ENCODE measurements at regions not wholly inside any gene's neighbourhood (a gene's known extent, or its start where the extent isn't known, plus 50 kb on each side); places are given as distances from the start of the nearest gene placed in this dataset.

DNA sequence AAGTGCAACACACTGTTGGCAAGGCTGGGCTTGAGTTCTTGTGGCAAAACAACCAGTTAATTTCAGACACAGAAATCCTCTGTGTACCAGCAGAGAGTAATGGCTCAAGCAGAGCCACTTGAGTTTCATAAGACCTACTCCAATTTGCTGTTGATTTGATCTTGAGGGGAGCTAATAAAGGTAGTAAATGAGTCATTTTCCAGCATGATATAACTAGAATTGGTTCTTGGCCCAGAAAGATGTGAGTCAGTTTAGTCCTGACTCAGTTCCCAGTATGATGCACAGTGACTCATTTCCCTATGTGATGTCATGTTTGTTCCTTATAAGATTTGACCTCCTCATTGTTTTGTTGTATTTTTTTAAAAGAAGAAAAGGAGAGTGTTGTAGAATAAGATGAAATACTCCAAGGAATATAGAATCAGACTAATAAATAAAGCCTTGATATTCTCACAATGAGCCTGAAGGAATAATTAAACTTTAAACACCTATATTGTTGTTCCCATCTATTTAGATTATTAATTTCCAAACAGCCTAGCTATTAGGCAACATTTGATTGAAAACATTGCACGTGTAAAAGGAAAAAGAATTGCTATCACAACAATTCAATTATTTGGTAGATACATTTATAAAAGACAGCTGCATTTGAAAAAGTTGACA is 186.2 kb downstream of the REEP3 start:
- no peaks in the 10 kb centered on the region for H3K27me3 ChIP-seq (ENCODE audit: control insufficient read depth in 5 of 5, insufficient read depth in 4 of 5, low read length in 5 of 5)
- no peak overlapping the region for H3K9ac ChIP-seq (ENCODE audit: low read length in 5 of 5)
- H3K4me3 ChIP-seq (ENCODE audit: low read depth in 1 of 5, low read length in 5 of 5) = no peak overlapping the region
- H3K27ac ChIP-seq (ENCODE audit: low read depth, low read length) = peak overlapping the region; percentile 8
- no peaks in the 10 kb centered on the region for H3K36me3 ChIP-seq (ENCODE audit: control insufficient read depth in 5 of 5, insufficient read depth in 5 of 5, low read length in 5 of 5)
- H3K4me1 ChIP-seq (ENCODE audit: control insufficient read depth in 5 of 5, insufficient read depth in 5 of 5, low read length in 5 of 5) = peaks cover 15 to 40% (median 21%) of the 10 kb centered on the region in 5 donors
- H3K9me3 ChIP-seq (ENCODE audit: control insufficient read depth in 5 of 5, low read length in 5 of 5) = no peaks in the 10 kb centered on the region

- Histone ChIP-seq H3K9me3 (ENCODE audit: control insufficient read depth in 5 of 5, low read length in 5 of 5) (no peaks in the 10 kb centered on the region), H3K4me1 (ENCODE audit: control insufficient read depth in 5 of 5, insufficient read depth in 5 of 5, low read length in 5 of 5) (peaks cover 21 to 49% (median 31%) of the 10 kb centered on the region in 5 donors), H3K27ac (ENCODE audit: low read depth, low read length) (peak overlapping the region; percentile 8)
Observed at GRCh38 chr10:63708421-63708820, 187.2 kb downstream of the REEP3 start.

DNA sequence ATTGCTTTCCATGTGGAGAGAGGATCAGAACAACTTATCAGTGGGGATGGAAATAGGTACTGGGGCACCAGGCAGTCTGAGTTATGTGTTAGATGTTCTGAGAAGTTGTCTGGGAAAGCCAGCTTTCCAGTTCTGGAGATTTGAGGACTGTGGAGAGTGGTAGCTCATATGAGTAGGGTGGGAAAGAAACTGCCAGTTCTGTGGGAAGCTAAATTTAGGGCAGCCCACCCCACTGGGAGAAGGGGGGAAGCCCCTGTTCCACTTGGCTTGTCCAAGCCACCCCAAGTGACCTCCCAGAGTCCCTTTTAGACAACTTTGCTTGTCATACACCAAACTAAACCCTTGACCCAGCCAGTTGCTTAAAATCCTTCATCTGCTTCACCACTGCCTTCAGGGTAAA is 189.5 kb downstream of the REEP3 start:
- H3K9me3 ChIP-seq (ENCODE audit: control insufficient read depth in 5 of 5, low read length in 5 of 5) = no peaks in the 10 kb centered on the region
- no peak overlapping the region for H3K9ac ChIP-seq (ENCODE audit: low read length in 5 of 5)
- peaks cover 21 to 55% (median 39%) of the 10 kb centered on the region in 5 donors for H3K4me1 ChIP-seq (ENCODE audit: control insufficient read depth in 5 of 5, insufficient read depth in 5 of 5, low read length in 5 of 5)
- H3K4me3 ChIP-seq (ENCODE audit: low read depth in 1 of 5, low read length in 5 of 5) = no peak overlapping the region
- H3K36me3 ChIP-seq (ENCODE audit: control insufficient read depth in 5 of 5, insufficient read depth in 5 of 5, low read length in 5 of 5) = no peaks in the 10 kb centered on the region
- H3K27ac ChIP-seq (ENCODE audit: low read depth, low read length) = peak overlapping the region; percentile 90
- no peaks in the 10 kb centered on the region for H3K27me3 ChIP-seq (ENCODE audit: control insufficient read depth in 5 of 5, insufficient read depth in 4 of 5, low read length in 5 of 5)

More at GRCh38 chr10:63708421-63708820, 187.2 kb downstream of the REEP3 start:
- Histone ChIP-seq H3K4me3 (ENCODE audit: low read depth in 1 of 5, low read length in 5 of 5) (no peak overlapping the region), H3K36me3 (ENCODE audit: control insufficient read depth in 5 of 5, insufficient read depth in 5 of 5, low read length in 5 of 5) (no peaks in the 10 kb centered on the region), H3K27me3 (ENCODE audit: control insufficient read depth in 5 of 5, insufficient read depth in 4 of 5, low read length in 5 of 5) (no peaks in the 10 kb centered on the region), H3K9ac (ENCODE audit: low read length in 5 of 5) (no peak overlapping the region)

DNA sequence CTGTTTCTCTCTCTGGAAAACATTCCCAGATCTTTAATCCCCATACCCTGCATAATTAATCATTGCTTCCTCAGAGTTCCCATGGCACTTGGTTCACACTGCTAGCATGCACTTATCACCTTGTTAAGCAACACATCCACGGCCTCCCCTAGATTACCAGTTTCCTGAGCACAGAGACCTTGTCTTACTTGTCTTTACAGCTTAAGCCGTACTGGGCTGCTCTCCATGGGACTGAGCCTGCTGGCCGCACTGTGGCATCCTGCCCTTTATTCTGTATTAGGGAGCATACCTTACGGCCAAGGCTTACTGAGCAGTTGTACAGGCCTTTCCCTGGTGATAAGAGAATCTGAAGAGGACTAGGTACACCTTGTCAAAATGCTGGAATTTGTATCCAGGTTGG is 190.2 kb downstream of the REEP3 start:
- Histone ChIP-seq H3K9me3 (ENCODE audit: control insufficient read depth in 5 of 5, low read length in 5 of 5) (no peaks in the 10 kb centered on the region), H3K9ac (ENCODE audit: low read length in 5 of 5) (peak overlapping the region in 4 of 5 donors; percentile 25 to 56 (median 28)), H3K4me3 (ENCODE audit: low read depth in 1 of 5, low read length in 5 of 5) (no peak overlapping the region), H3K4me1 (ENCODE audit: control insufficient read depth in 5 of 5, insufficient read depth in 5 of 5, low read length in 5 of 5) (peaks cover 21 to 55% (median 42%) of the 10 kb centered on the region in 5 donors), H3K36me3 (ENCODE audit: control insufficient read depth in 5 of 5, insufficient read depth in 5 of 5, low read length in 5 of 5) (no peaks in the 10 kb centered on the region), H3K27me3 (ENCODE audit: control insufficient read depth in 5 of 5, insufficient read depth in 4 of 5, low read length in 5 of 5) (no peaks in the 10 kb centered on the region), H3K27ac (ENCODE audit: low read depth, low read length) (peak overlapping the region; percentile 90)

DNA sequence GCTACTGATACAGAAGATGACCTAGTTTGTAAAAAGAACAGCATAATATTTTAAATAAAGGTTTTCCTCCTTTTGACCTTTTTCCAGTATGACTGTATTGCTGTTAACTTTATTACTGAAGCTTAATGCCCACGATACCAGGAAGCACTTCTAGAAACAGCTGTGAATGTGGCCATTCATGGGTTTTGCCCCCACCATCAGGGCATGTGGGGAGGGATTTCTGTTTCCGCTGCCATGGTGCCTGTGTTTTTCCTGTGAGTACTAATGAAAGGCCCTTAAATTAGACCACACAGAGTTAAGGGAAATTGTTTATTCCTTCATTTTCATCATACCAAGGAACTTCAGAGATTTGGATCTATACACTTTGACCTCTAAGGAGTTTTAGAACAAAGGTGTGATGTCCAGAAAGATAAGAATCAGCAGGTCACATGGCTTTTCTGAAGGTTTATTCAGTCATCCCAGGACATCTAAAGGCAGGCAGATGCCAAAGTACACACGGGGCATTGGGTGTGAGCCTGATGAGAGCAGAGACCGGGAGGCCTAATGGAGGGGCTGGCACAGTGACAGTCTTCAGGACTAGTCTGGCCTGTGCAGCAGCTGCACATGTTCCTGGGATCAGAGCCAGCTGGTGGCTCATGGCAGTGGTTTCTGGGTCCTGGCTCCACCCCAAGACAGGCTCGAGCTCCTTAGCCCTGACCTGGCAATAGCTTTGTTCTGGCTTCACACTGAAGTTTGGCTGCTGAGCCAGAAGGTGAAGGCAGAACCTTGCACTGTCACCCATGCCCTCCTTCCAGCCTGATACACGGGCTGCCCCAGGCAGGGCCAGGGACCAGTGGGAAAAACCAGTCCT is 190.9 kb downstream of the REEP3 start:
- Histone ChIP-seq H3K27ac (ENCODE audit: low read depth, low read length) (peak overlapping the region; percentile 90), H3K9ac (ENCODE audit: low read length in 5 of 5) (peak overlapping the region in 4 of 5 donors; percentile 25 to 56 (median 44)), H3K27me3 (ENCODE audit: control insufficient read depth in 5 of 5, insufficient read depth in 4 of 5, low read length in 5 of 5) (no peaks in the 10 kb centered on the region), H3K4me3 (ENCODE audit: low read depth in 1 of 5, low read length in 5 of 5) (peak overlapping the region in 3 of 5 donors; percentile 3 to 31 (median 17)), H3K9me3 (ENCODE audit: control insufficient read depth in 5 of 5, low read length in 5 of 5) (no peaks in the 10 kb centered on the region), H3K4me1 (ENCODE audit: control insufficient read depth in 5 of 5, insufficient read depth in 5 of 5, low read length in 5 of 5) (peaks cover 18 to 50% (median 39%) of the 10 kb centered on the region in 5 donors), H3K36me3 (ENCODE audit: control insufficient read depth in 5 of 5, insufficient read depth in 5 of 5, low read length in 5 of 5) (no peaks in the 10 kb centered on the region)

- Histone ChIP-seq H3K9me3 (ENCODE audit: control insufficient read depth in 5 of 5, low read length in 5 of 5) (no peaks in the 10 kb centered on the region), H3K27me3 (ENCODE audit: control insufficient read depth in 5 of 5, insufficient read depth in 4 of 5, low read length in 5 of 5) (no peaks in the 10 kb centered on the region), H3K4me1 (ENCODE audit: control insufficient read depth in 5 of 5, insufficient read depth in 5 of 5, low read length in 5 of 5) (peaks cover 18 to 46% (median 39%) of the 10 kb centered on the region in 5 donors), H3K27ac (ENCODE audit: low read depth, low read length) (peak overlapping the region; percentile 90), H3K36me3 (ENCODE audit: control insufficient read depth in 5 of 5, insufficient read depth in 5 of 5, low read length in 5 of 5) (no peaks in the 10 kb centered on the region), H3K4me3 (ENCODE audit: low read depth in 1 of 5, low read length in 5 of 5) (peak overlapping the region in 3 of 5 donors; percentile 3 to 31 (median 3)), H3K9ac (ENCODE audit: low read length in 5 of 5) (peak overlapping the region in 4 of 5 donors; percentile 15 to 60 (median 44))
Observed at GRCh38 chr10:63712717-63713115, 191.5 kb downstream of the REEP3 start.

DNA sequence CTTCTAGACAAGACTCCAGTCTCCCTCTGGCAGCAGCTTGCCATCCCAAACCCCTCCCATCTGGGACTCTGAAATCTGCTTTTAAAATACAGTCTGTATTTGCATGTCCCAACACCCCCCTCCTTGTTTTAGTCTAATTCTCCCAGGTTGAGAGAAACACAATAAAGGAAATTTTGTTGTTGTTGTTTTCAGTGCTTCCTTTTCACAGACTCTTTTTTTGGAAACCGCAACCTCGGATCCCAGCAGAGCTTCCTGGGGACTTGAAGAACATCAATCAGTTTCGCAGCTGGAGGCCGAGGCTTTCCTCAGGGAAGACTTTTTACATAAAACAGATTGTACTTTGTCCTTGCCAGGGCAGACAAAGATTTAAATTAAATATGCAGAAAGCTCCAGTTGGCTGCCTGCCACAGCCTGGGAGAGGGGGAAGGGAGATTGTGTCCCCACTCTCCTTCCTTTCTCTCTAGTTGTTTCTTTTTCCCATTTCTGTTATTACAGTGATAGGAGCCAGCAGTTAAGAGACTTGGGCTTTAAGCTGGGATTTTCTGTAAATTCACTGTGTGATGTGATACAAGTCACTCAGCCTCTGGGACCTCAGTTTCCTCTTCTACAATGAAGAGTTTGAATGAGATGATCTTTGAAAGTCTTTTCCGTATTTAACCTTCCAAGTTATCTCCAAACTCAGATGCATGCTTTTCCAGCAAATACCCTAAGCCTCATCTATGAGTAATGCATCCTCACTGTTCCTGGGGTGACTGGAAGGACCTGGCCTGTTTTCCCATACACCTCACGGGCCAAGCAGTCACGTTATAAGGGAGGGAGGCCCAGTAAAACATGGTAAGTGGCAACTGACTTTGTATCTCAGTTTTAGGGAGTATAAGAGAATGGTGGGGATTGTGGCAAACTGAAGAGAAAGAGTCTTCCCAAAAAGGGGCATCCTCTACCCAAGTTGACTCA is 192.3 kb downstream of the REEP3 start:
- no peaks in the 10 kb centered on the region for H3K27me3 ChIP-seq (ENCODE audit: control insufficient read depth in 5 of 5, insufficient read depth in 4 of 5, low read length in 5 of 5)
- peak overlapping the region; percentile 90 for H3K27ac ChIP-seq (ENCODE audit: low read depth, low read length)
- peak overlapping the region in 2 of 5 donors; percentile 3 for H3K4me3 ChIP-seq (ENCODE audit: low read depth in 1 of 5, low read length in 5 of 5)
- H3K36me3 ChIP-seq (ENCODE audit: control insufficient read depth in 5 of 5, insufficient read depth in 5 of 5, low read length in 5 of 5) = no peaks in the 10 kb centered on the region
- H3K4me1 ChIP-seq (ENCODE audit: control insufficient read depth in 5 of 5, insufficient read depth in 5 of 5, low read length in 5 of 5) = peaks cover 18 to 41% (median 38%) of the 10 kb centered on the region in 5 donors
- H3K9me3 ChIP-seq (ENCODE audit: control insufficient read depth in 5 of 5, low read length in 5 of 5) = no peaks in the 10 kb centered on the region
- H3K9ac ChIP-seq (ENCODE audit: low read length in 5 of 5) = peak overlapping the region in 3 of 5 donors; percentile 43 to 60 (median 45)

- H3K27me3 ChIP-seq (ENCODE audit: control insufficient read depth in 5 of 5, insufficient read depth in 4 of 5, low read length in 5 of 5) = no peaks in the 10 kb centered on the region
- no peak overlapping the region for H3K4me3 ChIP-seq (ENCODE audit: low read depth in 1 of 5, low read length in 5 of 5)
- H3K4me1 ChIP-seq (ENCODE audit: control insufficient read depth in 5 of 5, insufficient read depth in 5 of 5, low read length in 5 of 5) = peaks cover 13 to 42% (median 40%) of the 10 kb centered on the region in 5 donors
- peak overlapping the region in 1 of 5 donors; percentile 34 for H3K9ac ChIP-seq (ENCODE audit: low read length in 5 of 5)
- no peaks in the 10 kb centered on the region for H3K9me3 ChIP-seq (ENCODE audit: control insufficient read depth in 5 of 5, low read length in 5 of 5)
- no peaks in the 10 kb centered on the region for H3K36me3 ChIP-seq (ENCODE audit: control insufficient read depth in 5 of 5, insufficient read depth in 5 of 5, low read length in 5 of 5)
- no peak overlapping the region for H3K27ac ChIP-seq (ENCODE audit: low read depth, low read length)
Observed at GRCh38 chr10:63716016-63716580, 194.9 kb downstream of the REEP3 start.

- Histone ChIP-seq H3K9me3 (ENCODE audit: control insufficient read depth in 5 of 5, low read length in 5 of 5) (no peaks in the 10 kb centered on the region), H3K36me3 (ENCODE audit: control insufficient read depth in 5 of 5, insufficient read depth in 5 of 5, low read length in 5 of 5) (no peaks in the 10 kb centered on the region), H3K27me3 (ENCODE audit: control insufficient read depth in 5 of 5, insufficient read depth in 4 of 5, low read length in 5 of 5) (no peaks in the 10 kb centered on the region), H3K27ac (ENCODE audit: low read depth, low read length) (no peak overlapping the region), H3K4me3 (ENCODE audit: low read depth in 1 of 5, low read length in 5 of 5) (no peak overlapping the region), H3K4me1 (ENCODE audit: control insufficient read depth in 5 of 5, insufficient read depth in 5 of 5, low read length in 5 of 5) (peaks cover 8 to 32% (median 29%) of the 10 kb centered on the region in 5 donors), H3K9ac (ENCODE audit: low read length in 5 of 5) (no peak overlapping the region)
Observed at GRCh38 chr10:63717027-63717715, 196.0 kb downstream of the REEP3 start.
